ENCODE measurements at regions not wholly inside any gene's neighbourhood (a gene's known extent, or its start where the extent isn't known, plus 50 kb on each side); places are given as distances from the start of the nearest gene placed in this dataset.

DNA sequence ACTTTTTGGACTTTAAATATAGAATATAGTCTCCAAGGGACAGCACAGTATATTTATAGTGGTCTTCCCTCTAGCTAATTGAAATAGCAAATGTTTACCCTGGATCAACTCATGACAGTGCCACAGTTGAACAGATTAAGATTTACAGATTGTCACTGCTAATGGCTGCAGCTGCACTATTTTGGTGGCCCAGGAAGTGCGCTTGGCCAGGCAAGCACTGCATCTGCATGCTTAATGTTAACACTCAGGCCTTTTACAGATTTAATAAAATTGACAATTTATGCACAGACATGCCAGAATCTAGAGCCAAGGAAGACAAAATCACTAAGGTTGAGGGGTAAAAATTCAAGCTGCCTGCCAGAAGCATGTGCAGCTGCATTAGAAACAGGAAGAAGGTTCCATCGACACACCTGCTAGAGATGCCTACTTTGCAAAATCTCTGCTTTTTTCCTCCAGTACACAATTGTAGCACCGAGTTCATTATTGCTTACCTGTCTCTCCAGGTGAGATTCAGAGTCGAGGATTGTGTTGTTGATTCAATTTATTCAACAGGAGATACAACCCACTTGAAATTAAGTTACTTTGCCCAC lies 1042.3 kb upstream of the NRXN1 start:
- H3K27ac ChIP-seq (ENCODE audit: low read depth, low read length) = no peak overlapping the region
- no peak for DNase-seq (ENCODE audit: low read depth, low spot score)
- ChIA-PET POLR2A (no interaction called here), CTCF (no interaction called here)
- no peaks in the 10 kb centered on the region for H3K9me3 ChIP-seq (ENCODE audit: control insufficient read depth, insufficient read depth, low read length)
- TF ChIP-seq CTCF (IDR thresholded peaks at IDR 0.05; ENCODE audit: low read depth, low read length) = no peak
- no peaks in the 10 kb centered on the region for H3K27me3 ChIP-seq (ENCODE audit: control insufficient read depth, insufficient read depth, low read length)
- no peak overlapping the region for H3K4me3 ChIP-seq (ENCODE audit: low read depth, low read length)

DNA sequence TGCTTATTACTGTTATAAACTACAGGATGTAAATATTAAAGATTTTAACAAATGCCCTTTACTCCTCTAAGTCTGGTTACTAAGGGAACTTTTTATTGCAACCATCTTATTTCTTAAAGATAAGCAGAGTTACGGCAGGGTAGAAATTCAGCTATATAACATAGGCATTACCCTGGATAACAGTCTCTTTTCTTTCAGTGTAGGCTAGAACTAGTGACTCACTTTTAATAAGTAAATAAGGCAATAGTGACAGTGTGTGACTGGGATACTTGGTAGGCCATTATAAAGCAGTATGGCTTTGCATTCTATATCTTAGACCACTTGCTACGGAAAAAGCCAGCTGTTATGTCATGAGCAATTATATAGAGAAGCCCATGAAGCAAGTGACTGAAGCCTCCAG lies 1041.0 kb upstream of the NRXN1 start:
- no peaks in the 10 kb centered on the region for H3K9me3 ChIP-seq (ENCODE audit: control insufficient read depth, insufficient read depth, low read length)
- H3K4me3 ChIP-seq (ENCODE audit: low read depth, low read length) = no peak overlapping the region
- no peaks in the 10 kb centered on the region for H3K27me3 ChIP-seq (ENCODE audit: control insufficient read depth, insufficient read depth, low read length)
- CTCF ChIA-PET = no interaction called here
- TF ChIP-seq CTCF (IDR thresholded peaks at IDR 0.05; ENCODE audit: low read depth, low read length) = no peak
- H3K27ac ChIP-seq (ENCODE audit: low read depth, low read length) = no peak overlapping the region
- POLR2A ChIA-PET = no interaction called here
- no peak for DNase-seq (ENCODE audit: low read depth, low spot score)

GRCh38 chr2:52070665-52071064 lies 1038.7 kb upstream of the NRXN1 start:
- H3K9me3 ChIP-seq (ENCODE audit: control insufficient read depth, insufficient read depth, low read length) = no peaks in the 10 kb centered on the region
- ChIA-PET POLR2A (no interaction called here), CTCF (no interaction called here)
- H3K4me3 ChIP-seq (ENCODE audit: low read depth, low read length) = no peak overlapping the region
- no peak for TF ChIP-seq CTCF (IDR thresholded peaks at IDR 0.05; ENCODE audit: low read depth, low read length)
- no peaks in the 10 kb centered on the region for H3K27me3 ChIP-seq (ENCODE audit: control insufficient read depth, insufficient read depth, low read length)
- H3K27ac ChIP-seq (ENCODE audit: low read depth, low read length) = no peak overlapping the region
- DNase-seq (ENCODE audit: low read depth, low spot score) = no peak

DNA sequence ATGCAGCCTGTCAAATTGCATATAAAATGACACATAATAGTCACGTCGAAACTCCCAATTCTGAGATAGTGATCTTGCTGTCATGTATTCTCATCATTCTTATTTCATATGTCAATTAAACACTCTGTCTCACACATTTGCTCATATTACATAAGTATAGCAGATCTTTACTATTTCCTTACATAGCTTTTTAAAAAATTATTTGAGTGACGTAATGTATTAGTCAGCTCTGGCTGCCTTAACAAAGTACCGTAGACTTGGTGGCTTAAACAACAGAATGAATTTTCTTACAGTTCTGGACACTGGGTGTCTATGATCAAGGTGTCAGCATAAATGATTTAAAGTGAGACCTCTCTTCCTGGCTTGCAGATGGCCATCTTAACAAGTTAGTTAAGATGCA lies 1032.3 kb upstream of the NRXN1 start:
- Histone ChIP-seq H3K27me3 (ENCODE audit: control insufficient read depth, insufficient read depth, low read length) (no peaks in the 10 kb centered on the region), H3K9me3 (ENCODE audit: control insufficient read depth, insufficient read depth, low read length) (no peaks in the 10 kb centered on the region), H3K27ac (ENCODE audit: low read depth, low read length) (no peak overlapping the region), H3K4me3 (ENCODE audit: low read depth, low read length) (no peak overlapping the region)
- ChIA-PET CTCF (no interaction called here), POLR2A (no interaction called here)
- no peak for DNase-seq (ENCODE audit: low read depth, low spot score)
- TF ChIP-seq CTCF (IDR thresholded peaks at IDR 0.05; ENCODE audit: low read depth, low read length) = no peak

DNA sequence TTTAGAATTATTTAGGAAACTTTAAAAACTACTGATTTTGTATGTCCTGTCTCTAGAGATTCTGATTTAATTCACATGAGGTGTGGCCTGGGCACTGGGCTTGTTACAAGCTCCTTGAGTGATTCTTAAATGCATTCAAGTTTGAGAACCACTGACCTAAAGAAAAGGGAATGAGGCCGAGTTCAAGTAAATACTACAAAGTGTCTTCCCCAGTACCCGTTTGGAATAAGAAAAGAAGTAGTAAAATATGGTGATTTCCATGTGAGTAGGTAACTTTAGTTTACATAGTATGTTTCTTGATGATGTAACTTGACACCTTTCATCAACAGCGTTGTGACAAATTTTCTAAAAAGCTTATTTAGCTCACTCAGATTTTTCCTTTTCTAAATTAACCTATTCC lies 1022.9 kb upstream of the NRXN1 start:
- TF ChIP-seq CTCF (IDR thresholded peaks at IDR 0.05; ENCODE audit: low read depth, low read length) = no peak
- no peak overlapping the region for H3K27ac ChIP-seq (ENCODE audit: low read depth, low read length)
- peaks cover 5% of the 10 kb centered on the region; the same call in 1 of the 2 replicates for H3K9me3 ChIP-seq (ENCODE audit: control insufficient read depth, insufficient read depth, low read length)
- ChIA-PET CTCF (no interaction called here), POLR2A (no interaction called here)
- no peak overlapping the region for H3K4me3 ChIP-seq (ENCODE audit: low read depth, low read length)
- no peaks in the 10 kb centered on the region for H3K27me3 ChIP-seq (ENCODE audit: control insufficient read depth, insufficient read depth, low read length)
- no peak for DNase-seq (ENCODE audit: low read depth, low spot score)

All from AG04450 (cell line).